CD14-positive monocyte (primary cell): ENCODE measurements at regions not wholly inside any gene's neighbourhood (a gene's known extent, or its start where the extent isn't known, plus 50 kb on each side); places are given as distances from the start of the nearest gene placed in this dataset.

Experiments used
- DNase-seq, 3 donors: peaks; one replicate each; pipeline ENCODE4 v3.0.0-alpha.2; 2011 to 2022
- H2AFZ ChIP-seq: 2 replicates; pipeline ENCODE4 v1.6.0; 2012; ENCODE audit warnings: mild to moderate bottlenecking, low read depth, low read length, inconsistent platforms; ENCODE audit not compliant: insufficient read depth, poor library complexity, severe bottlenecking
- H3K27ac ChIP-seq, 2 donors: 1 replicate in 1 of 2; 2 replicates in 1 of 2; pipeline ENCODE4 v1.5.1; 2012 to 2013; ENCODE audit warnings: low read length in 2 of 2, control low read depth in 1 of 2, inconsistent platforms in 1 of 2, low read depth in 1 of 2, mild to moderate bottlenecking in 1 of 2
- H3K27me3 ChIP-seq, 2 donors: one replicate each; pipeline versions ENCODE4 v1.6.0 to v1.6.1; 2011 to 2013; ENCODE audit warnings: low read length in 2 of 2; ENCODE audit not compliant: control insufficient read depth in 2 of 2, insufficient read depth in 2 of 2
- H3K36me3 ChIP-seq, 2 donors: replicated peaks in 1 of 2; 1 replicate in 1 of 2; 2 replicates in 1 of 2; pipeline versions ENCODE4 v1.5.1 to v1.6.1; 2012 to 2013; ENCODE audit warnings: low read length in 2 of 2, control low read depth in 1 of 2, inconsistent platforms in 1 of 2, mild to moderate bottlenecking in 1 of 2; ENCODE audit not compliant: insufficient read depth in 2 of 2, control insufficient read depth in 1 of 2
- H3K4me1 ChIP-seq, 2 donors: 1 replicate in 1 of 2; 2 replicates in 1 of 2; pipeline versions ENCODE4 v1.5.1 to v1.6.1; 2012 to 2013; ENCODE audit warnings: low read length in 2 of 2, control low read depth in 1 of 2, inconsistent platforms in 1 of 2, mild to moderate bottlenecking in 1 of 2, moderate library complexity in 1 of 2; ENCODE audit not compliant: insufficient read depth in 2 of 2, control insufficient read depth in 1 of 2
- H3K4me2 ChIP-seq: replicated peaks from 2 replicates; pipeline ENCODE3; 2012; ENCODE audit warnings: low read length, moderate library complexity, mild to moderate bottlenecking; ENCODE audit not compliant: poor library complexity, severe bottlenecking; ENCODE audit errors: extremely low read depth
- H3K4me3 ChIP-seq, 3 experiments: fragments of 200-600 bp in 1 of 3; sonication (generic) in 1 of 3; replicated peaks in 1 of 3; 1 replicate in 2 of 3; 2 replicates in 1 of 3; pipeline ENCODE4 v1.5.1; 2011 to 2013; ENCODE audit warnings: low read length in 3 of 3, mild to moderate bottlenecking in 3 of 3, control low read depth in 2 of 3, low read depth in 2 of 3, inconsistent platforms in 1 of 3, moderate library complexity in 1 of 3
- H3K79me2 ChIP-seq: 2 replicates; pipeline ENCODE4 v1.6.0; 2012; ENCODE audit warnings: mild to moderate bottlenecking, control low read depth, inconsistent platforms, low read length, moderate library complexity; ENCODE audit not compliant: insufficient read depth
- H3K9ac ChIP-seq: 2 replicates; pipeline ENCODE4 v1.6.0; 2017; ENCODE audit warnings: low read length, mild to moderate bottlenecking; ENCODE audit not compliant: insufficient read depth, poor library complexity, severe bottlenecking
- H3K9me3 ChIP-seq, 2 donors: replicated peaks in 1 of 2; 1 replicate in 1 of 2; 2 replicates in 1 of 2; pipeline versions ENCODE4 v1.5.1 to v1.6.1; 2012 to 2013; ENCODE audit warnings: low read length in 2 of 2, control low read depth in 1 of 2; ENCODE audit not compliant: control insufficient read depth in 1 of 2, insufficient read depth in 1 of 2
- H4K20me1 ChIP-seq: 2 replicates; pipeline ENCODE4 v1.6.0; 2012; ENCODE audit warnings: mild to moderate bottlenecking, low read length, control low read depth, moderate library complexity; ENCODE audit not compliant: insufficient read depth
- H3K27ac Mint-ChIP-seq, 7 donors: one replicate each; pipeline ENCODE4 v1.8.0; 2020; ENCODE audit warnings: mild to moderate bottlenecking in 7 of 7, mixed read lengths in 7 of 7, moderate library complexity in 6 of 7, inconsistent platforms in 2 of 7
- H3K27me3 Mint-ChIP-seq, 3 donors: one replicate each; pipeline ENCODE4 v1.8.0; 2021 to 2022; ENCODE audit warnings: low read depth in 3 of 3, mild to moderate bottlenecking in 3 of 3, mixed read lengths in 3 of 3, moderate library complexity in 3 of 3, inconsistent platforms in 1 of 3
- H3K36me3 Mint-ChIP-seq, 2 donors: one replicate each; pipeline ENCODE4 v1.8.0; 2020; ENCODE audit warnings: mixed read lengths in 2 of 2, inconsistent platforms in 1 of 2, mild to moderate bottlenecking in 1 of 2
- H3K4me1 Mint-ChIP-seq: one replicate; pipeline ENCODE4 v1.8.0; 2020; ENCODE audit warnings: mild to moderate bottlenecking, mixed read lengths
- H3K4me3 Mint-ChIP-seq, 2 donors: one replicate each; pipeline ENCODE4 v1.8.0; 2020; ENCODE audit warnings: mild to moderate bottlenecking in 2 of 2, mixed read lengths in 2 of 2, moderate library complexity in 1 of 2
- H3K9me3 Mint-ChIP-seq, 7 donors: one replicate each; pipeline ENCODE4 v1.8.0; 2020 to 2022; ENCODE audit warnings: mixed read lengths in 7 of 7, mild to moderate bottlenecking in 6 of 7, moderate library complexity in 6 of 7, inconsistent platforms in 2 of 7
- CTCF ChIP-seq: fragments of 200-600 bp; IDR thresholded peaks from one replicate; pipeline ENCODE4 v1.8.0; 2022; ENCODE audit warnings: antibody characterized with exemption, mild to moderate bottlenecking
- WGBS: methylation state at CpG from one replicate; pipeline ENCODE4 v1.1.5; 2013; ENCODE audit warnings: missing lambda C conversion rate; ENCODE audit not compliant: insufficient coverage; 5-methylcytosine and 5-hydroxymethylcytosine counted together
- intact Hi-C, 2 donors: fragments of 100-400 bp; cut with micrococcal nuclease; formaldehyde crosslinking; loops; one replicate each; pipeline versions ENCODE4 v1.15.0 to v1.15.1; 2023

GRCh38 chr18:38473535-38473934, 907.9 kb upstream of the CELF4 start:
- H3K4me3 ChIP-seq = no peak overlapping the region
- H3K36me3 ChIP-seq = no peaks in the 10 kb centered on the region
- no peak overlapping the region for H2AFZ ChIP-seq
- H3K4me2 ChIP-seq = no peak overlapping the region
- H3K4me1 ChIP-seq = no peaks in the 10 kb centered on the region
- H4K20me1 ChIP-seq = no peaks in the 10 kb centered on the region
- no peak overlapping the region for H3K9ac ChIP-seq
- no peak overlapping the region for H3K4me3 Mint-ChIP-seq
- no peaks in the 10 kb centered on the region for H3K36me3 Mint-ChIP-seq
- WGBS = 100% methylated on average over 1 of the region's 2 CpGs
- no peaks in the 10 kb centered on the region for H3K4me1 Mint-ChIP-seq
- no peaks in the 10 kb centered on the region for H3K9me3 ChIP-seq
- intact Hi-C loops = no loop called here
- H3K9me3 Mint-ChIP-seq = peaks cover 0 to 7% (median 2%) of the 10 kb centered on the region in 7 donors
- no peak overlapping the region for H3K27ac ChIP-seq
- no peaks in the 10 kb centered on the region for H3K27me3 ChIP-seq
- TF ChIP-seq CTCF = no peak
- H3K27ac Mint-ChIP-seq = no peak overlapping the region
- H3K79me2 ChIP-seq = no peaks in the 10 kb centered on the region
- H3K27me3 Mint-ChIP-seq = peaks cover 0 to 2% (median 0%) of the 10 kb centered on the region in 3 donors
- no peak for DNase-seq

- Histone ChIP-seq H3K4me2 (no peak overlapping the region), H3K27me3 (no peaks in the 10 kb centered on the region), H3K27ac (no peak overlapping the region), H3K4me3 (no peak overlapping the region), H3K79me2 (no peaks in the 10 kb centered on the region), H3K9ac (no peak overlapping the region), H4K20me1 (no peaks in the 10 kb centered on the region), H3K4me1 (no peaks in the 10 kb centered on the region), H3K36me3 (no peaks in the 10 kb centered on the region), H2AFZ (no peak overlapping the region), H3K9me3 (no peaks in the 10 kb centered on the region)
- intact Hi-C loops = no loop called here
- TF ChIP-seq CTCF = no peak
- no peak overlapping the region for H3K4me3 Mint-ChIP-seq
- H3K4me1 Mint-ChIP-seq = no peaks in the 10 kb centered on the region
- peaks cover 0 to 7% (median 3%) of the 10 kb centered on the region in 7 donors for H3K9me3 Mint-ChIP-seq
- H3K27ac Mint-ChIP-seq = no peak overlapping the region
- no peaks in the 10 kb centered on the region for H3K36me3 Mint-ChIP-seq
- H3K27me3 Mint-ChIP-seq = peaks cover 0 to 2% (median 0%) of the 10 kb centered on the region in 3 donors
- no peak for DNase-seq
Observed at GRCh38 chr18:38470421-38470820, 904.8 kb upstream of the CELF4 start.
